CD4-positive, alpha-beta memory T cell (primary cell): ENCODE measurements at regions not wholly inside any gene's neighbourhood (a gene's known extent, or its start where the extent isn't known, plus 50 kb on each side); places are given as distances from the start of the nearest gene placed in this dataset.
"Not testable (repeated sequence)": the region's sequence is repeated elsewhere in the genome, so short reads cannot be mapped to it uniquely, and the experiment has no call there.

ENCODE experiments used
- CTCF ChIA-PET: fragments of 350-600 bp; sonication (Branson Sonifier 250); formaldehyde crosslinking; loops from one replicate; lab custom pipeline; 2021; ENCODE audit warnings: inconsistent platforms; ENCODE audit not compliant: partially characterized antibody; lab: Charles Lee
- POLR2A ChIA-PET: fragments of 350-600 bp; sonication (Branson Sonifier 250); formaldehyde crosslinking; loops from one replicate; lab custom pipeline; 2021; ENCODE audit not compliant: partially characterized antibody; lab: Charles Lee
- DNase-seq, 5 donors: peaks; one replicate each; pipeline versions ENCODE4 v3.0.0 to v3.0.0-alpha.2; 2020 to 2022; ENCODE audit warnings: mixed read lengths in 1 of 5
- H3K27ac ChIP-seq: one replicate; pipeline ENCODE4 v1.7.0; 2013; ENCODE audit warnings: low read depth, low read length
- H3K27me3 ChIP-seq: 2 replicates; pipeline ENCODE4 v1.7.0; 2013; ENCODE audit warnings: mild to moderate bottlenecking, low read length, moderate library complexity; ENCODE audit not compliant: insufficient read depth
- H3K36me3 ChIP-seq: 2 replicates; pipeline ENCODE4 v1.7.0; 2013; ENCODE audit warnings: mild to moderate bottlenecking, low read length, moderate library complexity; ENCODE audit not compliant: insufficient read depth
- H3K4me1 ChIP-seq: 2 replicates; pipeline ENCODE4 v1.7.0; 2013; ENCODE audit warnings: mild to moderate bottlenecking, low read length, moderate library complexity; ENCODE audit not compliant: insufficient read depth
- H3K4me3 ChIP-seq, 2 donors: one replicate each; pipeline ENCODE4 v1.7.0; 2013; ENCODE audit warnings: low read length in 2 of 2, mild to moderate bottlenecking in 1 of 2
- H3K9me3 ChIP-seq, 2 donors: one replicate each; pipeline ENCODE4 v1.7.0; 2013; ENCODE audit warnings: low read length in 2 of 2, control low read depth in 1 of 2; ENCODE audit not compliant: control insufficient read depth in 1 of 2
- H3K27ac Mint-ChIP-seq, 7 donors: one replicate each; pipeline ENCODE4 v1.8.0; 2020 to 2021; ENCODE audit warnings: mixed read lengths in 7 of 7, mild to moderate bottlenecking in 6 of 7, inconsistent platforms in 3 of 7, moderate library complexity in 3 of 7
- H3K27me3 Mint-ChIP-seq, 2 donors: one replicate each; pipeline ENCODE4 v1.8.0; 2020 to 2021; ENCODE audit warnings: mixed read lengths in 2 of 2
- H3K36me3 Mint-ChIP-seq, 2 donors: one replicate each; pipeline ENCODE4 v1.8.0; 2020 to 2021; ENCODE audit warnings: mixed read lengths in 2 of 2, inconsistent platforms in 1 of 2, mild to moderate bottlenecking in 1 of 2
- H3K4me1 Mint-ChIP-seq, 4 donors: one replicate each; pipeline ENCODE4 v1.8.0; 2020 to 2021; ENCODE audit warnings: mixed read lengths in 4 of 4, mild to moderate bottlenecking in 1 of 4
- H3K4me3 Mint-ChIP-seq, 8 donors: one replicate each; pipeline ENCODE4 v1.8.0; 2020 to 2021; ENCODE audit warnings: mixed read lengths in 8 of 8, mild to moderate bottlenecking in 7 of 8, moderate library complexity in 6 of 8, inconsistent platforms in 3 of 8
- H3K9me3 Mint-ChIP-seq, 8 donors: one replicate each; pipeline ENCODE4 v1.8.0; 2020 to 2021; ENCODE audit warnings: mixed read lengths in 8 of 8, mild to moderate bottlenecking in 5 of 8, inconsistent platforms in 3 of 8, moderate library complexity in 1 of 8
- intact Hi-C: fragments of 100-400 bp; cut with micrococcal nuclease; formaldehyde crosslinking; loops from one replicate; pipeline ENCODE4 v1.15.1; 2023

DNA sequence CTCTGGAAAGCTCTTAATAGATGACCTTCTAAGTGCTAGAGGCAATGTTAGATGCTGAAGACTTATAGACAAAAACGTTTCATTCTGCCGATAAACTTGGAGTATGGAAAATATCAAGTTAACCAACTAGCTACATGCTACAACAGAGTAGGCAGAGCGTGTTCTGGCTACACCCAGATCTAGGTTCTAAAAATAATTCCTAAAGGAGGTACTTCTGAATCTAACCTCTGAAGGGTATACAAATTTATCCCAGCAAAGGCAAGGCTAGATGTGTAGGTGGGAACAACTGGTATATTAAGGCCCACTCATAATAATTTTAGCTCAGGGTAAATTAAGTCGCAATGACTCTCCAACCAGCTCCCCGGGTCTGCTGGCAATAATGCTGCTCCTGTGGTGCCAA is 67.6 kb upstream of the NBPF26 start:
- POLR2A ChIA-PET: not testable (repeated sequence)

DNA sequence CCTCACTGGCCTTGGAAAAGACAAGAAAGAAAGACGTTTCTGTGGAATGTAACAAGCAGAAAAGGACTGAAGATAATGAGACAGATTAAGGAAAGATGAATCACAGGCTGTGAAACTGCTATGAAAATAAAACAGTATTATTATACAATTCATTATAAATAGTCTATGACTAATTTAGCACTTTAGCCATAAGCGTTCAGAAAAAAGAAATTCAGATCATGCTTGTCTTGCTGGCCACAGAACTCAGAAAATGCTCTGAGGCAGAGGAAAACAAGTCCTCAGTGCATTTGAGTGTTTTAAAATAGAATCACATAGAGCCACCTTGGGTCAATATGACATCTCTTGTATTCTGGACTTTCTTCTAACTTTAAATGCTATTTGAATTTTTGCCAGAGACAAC is 65.9 kb upstream of the NBPF26 start:
- H3K4me1 Mint-ChIP-seq, H3K27ac ChIP-seq, DNase-seq, H3K27me3 ChIP-seq, H3K27me3 Mint-ChIP-seq, H3K36me3 ChIP-seq, H3K4me3 ChIP-seq, H3K4me1 ChIP-seq, H3K9me3 ChIP-seq, H3K9me3 Mint-ChIP-seq, H3K27ac Mint-ChIP-seq, POLR2A ChIA-PET, intact Hi-C loops, CTCF ChIA-PET, H3K4me3 Mint-ChIP-seq, H3K36me3 Mint-ChIP-seq: not testable (repeated sequence)

More for the DNA sequence above, 67.6 kb upstream of the NBPF26 start:
- H3K36me3 ChIP-seq, DNase-seq, H3K4me3 ChIP-seq, H3K9me3 ChIP-seq, H3K9me3 Mint-ChIP-seq, CTCF ChIA-PET, H3K4me3 Mint-ChIP-seq, H3K27me3 Mint-ChIP-seq, intact Hi-C loops, H3K36me3 Mint-ChIP-seq, H3K4me1 Mint-ChIP-seq, H3K4me1 ChIP-seq, H3K27me3 ChIP-seq, H3K27ac ChIP-seq, H3K27ac Mint-ChIP-seq: not testable (repeated sequence)

DNA sequence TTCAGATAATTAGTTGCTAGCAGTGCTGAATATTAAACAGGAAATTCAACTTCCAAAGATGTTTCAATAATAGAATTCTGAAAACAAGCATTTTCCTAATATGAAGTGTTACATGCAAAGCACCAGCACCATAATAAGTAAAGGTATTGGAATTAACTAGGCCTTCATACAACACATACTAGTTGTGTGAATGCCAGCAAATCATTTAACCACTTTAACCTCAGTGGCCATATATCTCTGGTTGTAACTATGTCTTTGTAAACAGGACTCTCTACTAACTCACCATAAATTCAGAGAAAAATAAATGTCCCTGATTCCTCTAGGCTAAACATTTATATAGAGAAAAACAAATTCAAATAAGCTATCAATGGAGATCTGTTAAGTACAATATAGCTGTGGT is 65.1 kb upstream of the NBPF26 start:
- intact Hi-C loops, H3K9me3 Mint-ChIP-seq, H3K4me3 Mint-ChIP-seq, H3K27me3 ChIP-seq, H3K27me3 Mint-ChIP-seq, H3K27ac Mint-ChIP-seq, CTCF ChIA-PET, DNase-seq, H3K4me1 Mint-ChIP-seq, H3K36me3 ChIP-seq, H3K36me3 Mint-ChIP-seq, H3K4me1 ChIP-seq, H3K9me3 ChIP-seq, POLR2A ChIA-PET, H3K4me3 ChIP-seq, H3K27ac ChIP-seq: not testable (repeated sequence)

DNA sequence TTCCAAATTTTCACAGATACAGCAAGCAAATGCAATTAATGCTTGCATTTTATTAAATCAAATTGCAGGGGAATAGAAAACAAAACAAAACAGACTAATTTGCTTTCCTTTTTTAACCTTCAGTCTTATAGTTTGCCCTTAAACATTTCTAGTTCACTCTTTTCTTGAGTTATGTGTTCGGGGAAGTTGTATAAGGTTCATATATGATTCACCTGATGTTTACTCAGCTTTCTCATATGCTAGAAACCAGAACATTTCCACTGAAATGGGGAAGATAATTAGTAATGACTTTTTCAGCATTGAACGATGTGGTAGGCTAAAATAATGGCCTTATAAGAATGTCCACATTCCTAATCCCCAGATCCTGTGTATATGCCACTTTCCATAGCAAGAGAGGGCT is 64.6 kb upstream of the NBPF26 start:
- H3K9me3 Mint-ChIP-seq, H3K27ac Mint-ChIP-seq, H3K4me1 Mint-ChIP-seq, CTCF ChIA-PET, H3K4me3 ChIP-seq, H3K27me3 Mint-ChIP-seq, H3K9me3 ChIP-seq, H3K27ac ChIP-seq, H3K36me3 Mint-ChIP-seq, H3K27me3 ChIP-seq, H3K4me3 Mint-ChIP-seq, H3K4me1 ChIP-seq, intact Hi-C loops, DNase-seq, POLR2A ChIA-PET, H3K36me3 ChIP-seq: not testable (repeated sequence)

DNA sequence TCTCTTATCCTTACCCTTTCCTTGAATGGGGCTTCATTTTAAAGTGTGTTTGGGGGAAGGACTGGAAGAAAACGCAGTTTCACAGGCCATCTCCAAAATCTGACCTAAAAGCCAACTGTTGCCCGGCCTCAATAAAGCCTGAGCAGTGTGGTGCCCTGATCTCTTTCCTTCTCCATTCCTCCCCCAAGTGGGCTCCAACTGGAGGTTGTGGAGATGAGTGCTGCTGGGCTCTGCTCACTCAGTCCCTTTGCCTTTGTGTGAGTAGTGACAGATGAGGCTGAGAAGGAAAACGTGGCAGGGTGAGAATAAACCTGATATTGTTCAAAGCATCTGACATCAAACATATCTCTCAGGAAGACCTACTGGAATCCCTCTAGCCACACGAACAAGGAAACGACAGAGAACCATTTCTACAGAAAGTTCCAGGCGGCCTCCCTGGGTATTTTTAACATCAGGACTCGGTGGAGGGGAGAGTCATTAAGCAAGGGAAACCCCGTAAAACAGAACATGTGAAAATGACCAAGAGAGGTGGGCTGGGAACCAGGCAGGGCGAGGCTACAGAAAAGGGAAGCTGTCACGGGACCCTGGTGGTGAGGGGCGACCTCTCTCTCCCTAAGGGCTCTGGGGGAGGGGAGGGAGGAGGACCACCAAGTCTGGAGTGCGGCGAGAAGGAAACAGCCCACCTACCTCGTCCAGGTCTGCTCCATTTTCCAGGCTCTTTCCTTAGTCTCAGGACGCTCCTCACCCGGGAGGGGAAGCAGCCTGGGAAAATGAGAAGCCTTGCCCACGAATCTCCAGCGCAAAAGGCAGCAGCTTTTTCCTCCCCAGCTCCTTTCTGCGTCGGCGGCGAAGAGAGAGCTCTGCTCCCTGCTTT is 59.1 kb upstream of the NBPF26 start:
- H3K9me3 ChIP-seq, H3K36me3 ChIP-seq, H3K27me3 Mint-ChIP-seq, POLR2A ChIA-PET, H3K4me1 ChIP-seq, H3K4me1 Mint-ChIP-seq, H3K36me3 Mint-ChIP-seq, H3K4me3 ChIP-seq, intact Hi-C loops, H3K27me3 ChIP-seq, H3K9me3 Mint-ChIP-seq, H3K27ac ChIP-seq, CTCF ChIA-PET: not testable (repeated sequence)
- Mint-ChIP-seq H3K4me3 (peak overlapping the region; percentile 41 to 86 (median 82)), H3K27ac (peak overlapping the region in 1 of 7 donors; percentile 66)
- peak in 2 of 5 donors; percentile 11 to 24 for DNase-seq

DNA sequence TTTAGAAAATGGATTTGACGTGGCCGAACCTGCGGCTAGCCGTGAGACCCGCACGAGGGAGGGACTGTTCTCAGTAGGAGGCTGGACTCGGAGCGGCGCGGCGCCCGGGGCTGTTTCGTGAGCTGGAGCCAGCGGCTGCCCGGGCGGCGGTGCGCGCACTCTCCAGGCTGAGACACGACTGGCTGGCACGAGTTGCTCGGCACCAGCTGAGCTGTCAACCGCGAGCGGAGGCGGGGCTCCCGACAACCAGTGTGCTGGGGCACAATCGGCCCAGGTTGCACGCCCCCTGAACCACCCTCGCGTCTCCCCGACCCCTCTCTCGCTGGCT is 58.5 kb upstream of the NBPF26 start:
- peak overlapping the region; percentile 41 to 86 (median 82) for H3K4me3 Mint-ChIP-seq

DNA sequence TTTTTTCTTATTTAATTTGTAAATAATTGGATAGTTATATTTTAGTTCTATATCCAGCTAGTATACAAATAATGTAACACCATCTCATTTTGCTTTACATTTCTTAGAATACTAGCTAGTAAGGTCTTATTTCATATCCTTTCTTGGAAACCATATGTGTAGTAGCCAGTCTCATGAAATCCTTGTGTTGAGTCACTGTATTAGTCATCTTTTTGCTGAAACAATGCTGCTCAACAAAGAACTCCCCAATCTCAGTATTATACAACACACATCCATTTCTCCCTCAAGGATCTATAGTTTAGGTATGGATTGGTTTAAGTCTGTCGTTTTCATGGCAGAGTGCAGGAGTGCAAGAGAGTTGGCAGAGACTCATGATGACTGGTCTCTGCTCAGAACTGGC is 55.6 kb upstream of the NBPF26 start:
- H3K27me3 Mint-ChIP-seq, H3K36me3 ChIP-seq, intact Hi-C loops, H3K27ac Mint-ChIP-seq, H3K4me3 Mint-ChIP-seq, DNase-seq, H3K4me3 ChIP-seq, H3K27me3 ChIP-seq, POLR2A ChIA-PET, CTCF ChIA-PET, H3K36me3 Mint-ChIP-seq, H3K9me3 ChIP-seq, H3K27ac ChIP-seq, H3K9me3 Mint-ChIP-seq, H3K4me1 ChIP-seq, H3K4me1 Mint-ChIP-seq: not testable (repeated sequence)

More for the DNA sequence above, 58.5 kb upstream of the NBPF26 start:
- intact Hi-C loops, H3K9me3 Mint-ChIP-seq, H3K36me3 ChIP-seq, H3K27me3 ChIP-seq, H3K9me3 ChIP-seq, POLR2A ChIA-PET, H3K4me1 ChIP-seq, CTCF ChIA-PET, H3K36me3 Mint-ChIP-seq, H3K27ac ChIP-seq, H3K4me3 ChIP-seq, H3K4me1 Mint-ChIP-seq, H3K27me3 Mint-ChIP-seq: not testable (repeated sequence)
- DNase-seq: peak in 2 of 5 donors; percentile 0 to 22
- peak overlapping the region in 1 of 7 donors; percentile 66 for H3K27ac Mint-ChIP-seq
